NOMO-1 treated with dmso at 0.1 percent for 144 hours (cell line): ENCODE measurements at regions not wholly inside any gene's neighbourhood (a gene's known extent, or its start where the extent isn't known, plus 50 kb on each side); places are given as distances from the start of the nearest gene placed in this dataset.

Experiments used
- DNase-seq: peaks from one replicate; lab custom pipeline; 2025; ENCODE audit not compliant: unreplicated experiment; lab: John Stamatoyannopoulos, UW

DNA sequence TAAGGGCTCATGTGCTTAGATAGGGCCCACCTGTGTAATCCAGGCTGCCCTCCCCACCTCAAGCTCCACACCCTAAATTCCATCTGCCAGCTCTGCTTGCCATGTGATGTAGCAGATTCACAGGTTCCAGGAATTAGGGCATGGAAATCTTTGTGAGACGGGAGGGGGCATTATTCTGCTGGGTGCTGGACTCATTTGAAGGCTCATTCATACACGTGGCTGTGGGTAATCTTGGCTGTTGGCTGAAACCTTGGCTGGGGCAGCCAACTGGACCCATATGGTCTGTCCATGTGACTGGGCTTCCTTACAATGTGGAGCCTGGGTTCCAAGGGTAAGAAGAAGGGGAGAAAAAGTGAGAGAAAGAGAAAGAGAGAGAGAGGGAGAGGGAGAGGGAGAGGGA lies 115.1 kb downstream of the CYLD start:
- no peak for DNase-seq

DNA sequence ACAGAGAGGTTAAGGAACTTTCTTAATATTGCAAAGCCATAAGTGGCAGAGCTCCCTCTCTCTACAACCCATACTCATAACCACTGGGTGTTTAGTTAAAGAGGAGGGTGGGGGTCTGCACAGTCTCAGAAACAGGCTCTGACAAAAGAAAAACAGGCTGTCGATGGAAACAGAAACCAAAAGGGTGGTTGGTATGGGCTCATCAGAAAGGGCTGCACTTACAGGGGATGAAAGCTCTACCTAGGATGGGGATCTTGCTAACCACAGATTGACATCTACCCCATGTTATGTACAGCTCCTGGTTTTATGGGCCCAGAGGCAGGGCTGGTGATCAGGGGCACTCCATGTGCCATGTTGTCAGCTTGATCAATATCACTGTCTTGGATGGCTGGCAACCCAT lies 111.4 kb downstream of the CYLD start:
- no peak for DNase-seq
